Caki2 (cell line): ENCODE measurements at regions not wholly inside any gene's neighbourhood (a gene's known extent, or its start where the extent isn't known, plus 50 kb on each side); places are given as distances from the start of the nearest gene placed in this dataset.

ENCODE experiments used
- DNase-seq: peaks from one replicate; pipeline ENCODE4 v3.0.0-alpha.2; 2015; ENCODE audit warnings: low read depth
- in situ Hi-C: cut with HindIII; loops from 2 replicates; pipeline ENCODE4 v1.10.0; 2016; ENCODE audit warnings: low sequenced_read_pairs, low pct_unique_long_range_greater_than_20kb, mixed read lengths

DNA sequence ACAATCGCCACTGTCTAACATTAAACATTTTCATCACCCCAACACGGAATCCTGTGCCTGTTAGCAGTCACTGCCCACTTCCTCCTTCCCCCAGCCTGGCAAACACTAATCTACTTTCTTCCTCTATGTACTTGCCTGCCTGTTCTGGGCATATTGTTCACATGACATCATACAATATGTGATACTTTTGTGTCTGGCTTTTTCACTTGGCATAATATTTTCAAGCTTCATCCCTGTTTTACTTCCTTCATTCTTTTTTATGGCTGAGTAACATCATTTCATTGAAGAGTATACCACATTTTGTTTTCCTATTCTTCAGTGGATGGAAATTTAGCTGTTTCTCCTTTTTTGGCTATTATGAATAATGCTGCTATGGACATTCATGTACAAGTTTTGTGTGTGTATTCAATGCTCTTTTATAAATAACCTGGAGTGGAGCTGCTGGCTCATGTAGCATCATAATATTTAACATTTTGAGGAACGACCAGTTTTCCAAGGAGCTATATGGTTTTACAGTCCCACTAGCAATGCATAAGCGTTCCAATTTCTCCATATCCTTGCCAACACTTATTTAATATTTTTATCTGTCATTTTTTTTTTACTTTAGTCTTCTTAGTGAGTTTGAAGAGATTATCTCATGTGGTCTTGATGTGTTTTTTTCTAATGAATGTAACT is 360.1 kb downstream of the HDGFL1 start:
- in situ Hi-C loops, result no loop called here
- DNase-seq, result no peak

GRCh38 chr6:22940581-22941290 is 371.4 kb downstream of the HDGFL1 start:
- DNase-seq, result no peak
- in situ Hi-C loops, result no loop called here

GRCh38 chr6:22942403-22942802 is 373.0 kb downstream of the HDGFL1 start:
- in situ Hi-C loops, result no loop called here
- no peak for DNase-seq

- no peak for DNase-seq
Measured at GRCh38 chr6:22943327-22943726, 374.0 kb downstream of the HDGFL1 start.

GRCh38 chr6:22949967-22950366 is 380.6 kb downstream of the HDGFL1 start:
- in situ Hi-C loops, result no loop called here
- DNase-seq, result no peak

More at GRCh38 chr6:22943327-22943726, 374.0 kb downstream of the HDGFL1 start:
- in situ Hi-C loops, result no loop called here

DNA sequence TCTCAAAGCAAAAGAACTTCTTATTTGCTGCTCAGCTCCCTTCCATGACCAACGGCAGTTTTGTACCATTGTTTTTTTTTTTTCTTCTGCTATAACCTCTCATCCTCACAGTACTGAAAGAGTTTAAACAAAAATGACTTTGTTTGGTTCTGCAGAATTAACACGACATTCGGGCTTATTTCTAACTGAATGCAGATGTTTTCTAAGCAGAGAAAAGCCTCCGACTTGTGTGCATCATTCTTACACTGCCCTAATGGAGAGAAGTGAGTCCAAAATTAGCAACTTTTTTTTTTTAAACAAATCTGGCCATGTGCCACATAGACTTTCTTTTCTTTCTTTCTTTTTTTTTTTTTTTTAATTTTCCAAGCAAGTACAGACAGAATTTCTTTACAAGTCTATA is 382.7 kb downstream of the HDGFL1 start:
- no peak for DNase-seq
- in situ Hi-C loops, result no loop called here

- DNase-seq, result no peak
- in situ Hi-C loops, result no loop called here
Measured at GRCh38 chr6:22954749-22955385, 385.5 kb downstream of the HDGFL1 start.

DNA sequence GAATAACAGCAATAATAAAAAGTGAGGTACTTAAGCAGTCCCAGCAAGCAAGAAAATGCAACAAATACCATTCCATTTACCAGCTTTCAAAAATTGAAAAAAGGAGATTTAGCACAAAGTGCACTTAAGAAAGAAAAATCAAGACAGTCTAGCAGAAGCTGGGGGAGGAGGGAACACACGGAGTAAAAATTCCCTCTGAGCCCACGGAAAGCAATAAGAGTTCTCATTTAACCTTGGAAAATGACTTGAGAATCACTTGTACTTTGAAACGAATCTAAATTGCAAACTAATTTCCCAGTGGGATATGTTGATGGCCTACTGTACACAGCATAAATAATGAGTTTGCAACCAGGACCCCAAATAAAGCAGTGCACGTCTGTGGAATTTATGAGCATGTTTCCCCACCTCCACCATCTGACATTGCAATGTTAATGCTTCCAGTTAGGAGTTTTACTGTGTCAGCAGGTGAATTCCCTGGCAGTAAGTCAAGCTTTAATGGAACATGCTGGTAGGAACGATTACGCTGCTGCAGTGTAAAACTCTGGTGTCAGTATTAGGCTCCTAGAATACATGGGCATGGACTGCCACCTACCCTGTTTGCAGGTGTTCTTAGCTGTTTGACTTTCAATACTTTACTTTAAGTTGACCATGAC is 386.8 kb downstream of the HDGFL1 start:
- DNase-seq, result no peak
- in situ Hi-C loops, result no loop called here

- in situ Hi-C loops, result no loop called here
Measured at GRCh38 chr6:22958677-22959076, 389.3 kb downstream of the HDGFL1 start.

DNA sequence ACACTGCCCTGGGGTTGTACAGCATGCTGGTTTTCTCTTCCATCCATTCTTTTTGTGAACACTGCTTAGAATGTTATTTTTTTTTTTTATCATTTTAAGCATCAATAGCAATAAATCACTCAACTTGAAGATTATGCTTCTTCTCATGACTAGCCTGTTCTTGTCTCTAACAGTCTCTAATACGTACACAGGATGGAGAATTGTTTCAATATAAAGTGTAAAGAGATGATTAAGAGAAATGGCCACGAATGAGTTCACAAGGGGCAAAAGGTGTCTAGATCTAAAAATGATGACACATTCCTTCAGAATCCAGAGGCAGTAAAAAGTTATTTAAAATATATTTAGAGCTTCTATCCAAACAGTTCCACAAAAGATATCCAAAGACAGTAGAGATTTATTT is 390.2 kb downstream of the HDGFL1 start:
- in situ Hi-C loops, result no loop called here

More at GRCh38 chr6:22958677-22959076, 389.3 kb downstream of the HDGFL1 start:
- DNase-seq, result no peak

DNA sequence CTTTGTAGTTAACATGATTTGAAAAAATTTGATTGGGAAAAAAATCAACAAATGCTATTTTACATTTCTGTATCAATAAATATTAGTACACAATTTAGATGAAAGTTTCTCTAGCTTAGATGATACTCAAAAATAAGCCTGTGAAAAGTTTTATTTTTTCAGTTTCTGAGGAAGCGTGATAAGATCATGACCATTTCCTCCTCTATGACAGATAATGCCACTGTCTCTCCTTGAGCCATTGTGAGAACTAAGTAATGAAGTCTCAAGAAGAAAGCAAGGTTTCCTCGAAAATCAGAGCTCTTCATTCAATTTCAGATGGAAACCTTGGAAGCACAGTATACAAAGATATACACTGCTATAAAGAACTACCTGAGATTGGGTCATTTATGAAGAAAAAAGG is 395.0 kb downstream of the HDGFL1 start:
- in situ Hi-C loops, result no loop called here
- no peak for DNase-seq

More for the DNA sequence above, 390.2 kb downstream of the HDGFL1 start:
- no peak for DNase-seq

- in situ Hi-C loops, result no loop called here
- no peak for DNase-seq
Measured at GRCh38 chr6:22965889-22966288, 396.5 kb downstream of the HDGFL1 start.

DNA sequence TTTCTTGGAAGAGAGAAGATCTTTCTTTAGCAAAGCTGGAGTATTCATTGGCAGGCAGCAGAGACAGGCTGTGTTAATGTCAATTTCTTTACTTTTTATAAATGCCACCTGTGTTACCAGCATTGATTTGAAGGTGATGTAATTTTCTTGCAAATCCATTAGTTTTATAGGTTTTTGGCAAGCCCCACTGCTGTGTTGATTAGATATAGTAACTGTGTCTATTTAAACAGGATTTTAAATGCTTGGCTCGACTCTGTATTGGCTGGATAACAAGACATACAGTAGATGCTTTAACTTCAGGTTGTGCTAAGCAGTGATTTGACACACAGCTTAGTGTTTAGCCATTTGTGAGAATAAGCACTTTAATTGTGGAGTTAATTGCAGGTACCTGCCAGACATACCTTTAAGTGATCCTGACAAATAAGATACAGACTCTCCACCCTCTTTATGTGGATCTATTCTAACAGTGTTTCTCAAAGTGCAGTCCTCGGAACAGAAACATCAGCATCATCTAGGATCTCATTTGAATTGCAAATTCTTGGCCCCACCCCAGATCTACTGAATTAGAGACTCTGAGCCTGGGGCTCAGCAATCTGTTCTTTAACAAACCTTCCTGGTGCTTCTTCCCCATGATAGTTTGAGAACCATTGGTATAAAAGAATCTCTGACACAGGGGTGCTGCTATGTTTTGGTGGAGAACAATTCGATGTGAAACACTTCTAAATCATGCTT is 397.5 kb downstream of the HDGFL1 start:
- no peak for DNase-seq

DNA sequence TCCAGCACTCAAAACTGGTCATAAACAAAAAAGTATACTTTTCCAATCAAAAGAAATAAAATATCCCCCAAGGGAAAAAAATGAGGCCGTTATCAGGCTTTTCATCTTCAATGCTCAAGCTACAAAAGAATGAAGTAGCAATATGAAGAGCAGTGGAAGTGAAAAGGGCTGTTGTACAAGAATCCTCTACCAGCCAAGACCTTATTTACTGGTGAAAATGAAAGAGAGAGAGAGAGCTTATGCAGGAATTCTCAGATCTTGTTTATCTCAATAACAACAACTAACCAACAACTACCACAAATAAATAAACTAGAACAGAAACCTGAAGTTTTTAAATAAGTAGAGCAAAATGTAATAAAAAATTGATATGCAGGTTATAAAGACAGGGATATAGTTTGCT is 400.6 kb downstream of the HDGFL1 start:
- DNase-seq, result no peak
- in situ Hi-C loops, result no loop called here

More for the DNA sequence above, 397.5 kb downstream of the HDGFL1 start:
- in situ Hi-C loops, result no loop called here

DNA sequence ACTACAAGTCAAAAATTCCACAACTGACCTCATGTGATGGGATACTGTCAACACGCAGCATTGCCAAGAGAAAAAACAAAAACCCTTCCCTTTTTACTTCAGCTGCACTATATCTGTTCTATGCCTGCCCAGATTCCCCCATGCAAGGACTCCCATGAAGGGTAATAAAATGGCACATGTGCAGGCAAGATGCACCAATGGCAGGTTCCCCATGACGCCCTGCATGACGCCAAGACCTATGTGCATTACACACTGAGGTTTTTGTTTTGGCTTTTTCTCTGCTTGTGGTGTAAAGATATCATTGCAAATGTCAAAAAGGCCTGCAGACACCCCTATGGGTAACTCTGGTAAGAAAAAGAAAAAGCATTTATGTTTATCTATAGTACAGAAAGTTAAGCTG is 403.4 kb downstream of the HDGFL1 start:
- in situ Hi-C loops, result no loop called here
- DNase-seq, result no peak

- DNase-seq, result no peak
- in situ Hi-C loops, result no loop called here
Measured at GRCh38 chr6:22975079-22975478, 405.7 kb downstream of the HDGFL1 start.

DNA sequence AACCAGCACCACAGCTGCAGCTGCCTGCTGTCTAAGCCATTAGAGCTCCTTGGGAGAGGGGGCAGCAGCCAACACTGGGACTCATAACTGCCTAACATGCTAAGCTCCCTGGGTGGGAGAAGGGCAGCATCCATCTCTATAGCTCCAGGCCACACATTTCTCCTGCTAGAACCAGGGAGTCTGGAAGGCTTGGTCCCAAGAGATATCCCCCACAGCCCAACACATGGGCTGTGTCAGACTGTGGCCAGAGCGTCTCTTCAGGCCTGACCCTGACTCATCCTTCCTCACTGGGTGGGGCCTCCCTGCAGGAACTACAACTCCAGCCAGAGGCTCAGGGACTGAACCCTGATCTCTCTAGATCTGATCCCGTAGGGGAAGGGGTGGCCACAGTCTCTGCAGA is 411.1 kb downstream of the HDGFL1 start:
- in situ Hi-C loops, result no loop called here
- peak; percentile 2 for DNase-seq

- in situ Hi-C loops, result no loop called here
- no peak for DNase-seq
Measured at GRCh38 chr6:23002044-23002619, 432.8 kb downstream of the HDGFL1 start.
